GM23338 (cell line): ENCODE measurements at regions not wholly inside any gene's neighbourhood (a gene's known extent, or its start where the extent isn't known, plus 50 kb on each side); places are given as distances from the start of the nearest gene placed in this dataset.

Experiments
- ATAC-seq: fragments of 200-7000 bp; cut with Tn5 transposase; 3 replicates; pipeline ENCODE4 v1.9.1; 2020
- DNase-seq: peaks from one replicate; pipeline ENCODE4 v3.0.0-alpha.2; 2015; ENCODE audit warnings: low spot score
- H2AFZ ChIP-seq: fragments of 200-600 bp; sonication (generic); 2 replicates; pipeline ENCODE4 v1.8.0; 2016; ENCODE audit warnings: antibody characterized with exemption, mild to moderate bottlenecking, moderate library complexity
- H3F3A ChIP-seq: fragments of 200-600 bp; sonication (generic); replicated peaks from 2 replicates; pipeline ENCODE4 v1.8.0; 2017; ENCODE audit warnings: antibody characterized with exemption, mixed run types, low read depth
- H3K27ac ChIP-seq: fragments of 200-600 bp; sonication (generic); 2 replicates; pipeline ENCODE4 v1.6.1; 2016; ENCODE audit warnings: low read depth
- H3K27me3 ChIP-seq: fragments of 200-600 bp; sonication (generic); 2 replicates; pipeline ENCODE4 v1.8.0; 2016; ENCODE audit warnings: mild to moderate bottlenecking, mixed run types, moderate library complexity; ENCODE audit not compliant: insufficient read depth
- H3K36me3 ChIP-seq: fragments of 200-600 bp; sonication (generic); 2 replicates; pipeline ENCODE4 v1.8.0; 2016; ENCODE audit warnings: mild to moderate bottlenecking; ENCODE audit not compliant: insufficient read depth
- H3K4me1 ChIP-seq: fragments of 200-600 bp; sonication (generic); 2 replicates; pipeline ENCODE4 v1.8.0; 2016; ENCODE audit warnings: mild to moderate bottlenecking, moderate library complexity; ENCODE audit not compliant: insufficient read depth
- H3K4me2 ChIP-seq: fragments of 200-600 bp; sonication (generic); 2 replicates; pipeline ENCODE4 v1.7.1; 2017; ENCODE audit warnings: mixed run types
- H3K4me3 ChIP-seq: fragments of 200-600 bp; sonication (generic); 2 replicates; pipeline ENCODE4 v1.6.1; 2016; ENCODE audit warnings: mixed run types
- H3K79me2 ChIP-seq: fragments of 200-600 bp; sonication (generic); replicated peaks from 2 replicates; pipeline ENCODE4 v1.8.0; 2017; ENCODE audit warnings: mild to moderate bottlenecking; ENCODE audit not compliant: insufficient read depth
- H3K9me2 ChIP-seq: fragments of 200-600 bp; sonication (generic); 2 replicates; pipeline ENCODE4 v1.8.0; 2017; ENCODE audit not compliant: insufficient read depth
- H4K20me1 ChIP-seq: fragments of 200-600 bp; sonication (generic); replicated peaks from 2 replicates; pipeline ENCODE4 v1.8.0; 2017; ENCODE audit warnings: mild to moderate bottlenecking; ENCODE audit not compliant: insufficient read depth
- H3K27ac Mint-ChIP-seq: 2 replicates; pipeline ENCODE4 v1.8.0; 2020; ENCODE audit warnings: inconsistent platforms, mild to moderate bottlenecking, moderate library complexity, mixed read lengths
- H3K27me3 Mint-ChIP-seq: 3 replicates; pipeline ENCODE4 v1.8.0; 2022; ENCODE audit warnings: low read depth, mild to moderate bottlenecking, moderate library complexity, mixed read lengths, inconsistent platforms; ENCODE audit not compliant: insufficient read depth, poor library complexity
- H3K36me3 Mint-ChIP-seq: 3 replicates; pipeline ENCODE4 v1.8.0; 2021; ENCODE audit warnings: low read depth, mild to moderate bottlenecking, inconsistent platforms, moderate library complexity, mixed read lengths
- H3K4me1 Mint-ChIP-seq: 3 replicates; pipeline ENCODE4 v1.8.0; 2020; ENCODE audit warnings: mild to moderate bottlenecking, inconsistent platforms, mixed read lengths
- H3K4me3 Mint-ChIP-seq: 3 replicates; pipeline ENCODE4 v1.8.0; 2021; ENCODE audit warnings: moderate library complexity, mild to moderate bottlenecking, inconsistent platforms, mixed read lengths
- H3K9me3 Mint-ChIP-seq: 3 replicates; pipeline ENCODE4 v1.8.0; 2020; ENCODE audit warnings: moderate library complexity, mild to moderate bottlenecking, inconsistent platforms, mixed read lengths
- CREB1 ChIP-seq: fragments of 250-450 bp; sonication (Bioruptor Pico); IDR thresholded peaks from 2 replicates; pipeline ENCODE4 v1.5.0; 2020; ENCODE audit warnings: low read depth, mild to moderate bottlenecking, moderate library complexity
- EZH2 ChIP-seq: fragments of 200-600 bp; sonication (generic); IDR thresholded peaks from one replicate; pipeline ENCODE4 v1.8.0; 2017; ENCODE audit warnings: antibody characterized with exemption, mild to moderate bottlenecking, low read depth; ENCODE audit not compliant: unreplicated experiment
- EZH2phosphoT487 ChIP-seq: fragments of 200-600 bp; sonication (generic); IDR thresholded peaks from one replicate; pipeline ENCODE4 v1.8.1; 2018; ENCODE audit warnings: antibody characterized with exemption; ENCODE audit not compliant: unreplicated experiment
- JUNB ChIP-seq: IDR thresholded peaks from one replicate; pipeline ENCODE4 v1.6.1; 2016; ENCODE audit warnings: antibody characterized with exemption; ENCODE audit not compliant: unreplicated experiment
- NANOG ChIP-seq: IDR thresholded peaks from 2 replicates; pipeline ENCODE4 v1.6.1; 2016; ENCODE audit warnings: antibody characterized with exemption, borderline replicate concordance
- POLR2AphosphoS5 ChIP-seq: IDR thresholded peaks from 2 replicates; pipeline ENCODE4 v1.6.1; 2016; ENCODE audit warnings: antibody characterized with exemption, low read depth
- STAT1 ChIP-seq: IDR thresholded peaks from one replicate; pipeline ENCODE4 v1.6.1; 2016; ENCODE audit warnings: antibody characterized with exemption; ENCODE audit not compliant: unreplicated experiment
- ZNF114 ChIP-seq: fragments of 250-450 bp; sonication (Bioruptor Pico); IDR thresholded peaks from 2 replicates; pipeline ENCODE4 v1.5.0; 2020; ENCODE audit warnings: mild to moderate bottlenecking, moderate library complexity
- ZNF331 ChIP-seq: fragments of 250-450 bp; sonication (Bioruptor Pico); IDR thresholded peaks from 2 replicates; pipeline ENCODE4 v1.5.0; 2020; ENCODE audit warnings: low read depth, mild to moderate bottlenecking, moderate library complexity
- TF ChIP-seq, protein P1 (sequence below), 2 experiments: fragments of 200-600 bp in 1 of 2; sonication (generic) in 1 of 2; conservative IDR thresholded peaks; 2 replicates each; pipeline versions ENCODE4 v1.5.1 to v1.6.1; 2016 to 2017; ENCODE audit warnings: antibody characterized with exemption in 2 of 2, low read depth in 2 of 2, mild to moderate bottlenecking in 2 of 2, moderate library complexity in 1 of 2
- TF ChIP-seq, protein P2 (sequence below): fragments of 250-450 bp; sonication (Bioruptor Pico); IDR thresholded peaks from 2 replicates; pipeline ENCODE4 v1.5.0; 2020; ENCODE audit warnings: mild to moderate bottlenecking, moderate library complexity
- TF ChIP-seq, protein P3 (sequence below): IDR thresholded peaks from 2 replicates; pipeline ENCODE4 v1.6.1; 2016; ENCODE audit warnings: antibody characterized with exemption
- TF ChIP-seq, protein P4 (sequence below): IDR thresholded peaks from one replicate; pipeline ENCODE4 v1.6.1; 2018; ENCODE audit warnings: antibody characterized with exemption; ENCODE audit not compliant: unreplicated experiment

DNA sequence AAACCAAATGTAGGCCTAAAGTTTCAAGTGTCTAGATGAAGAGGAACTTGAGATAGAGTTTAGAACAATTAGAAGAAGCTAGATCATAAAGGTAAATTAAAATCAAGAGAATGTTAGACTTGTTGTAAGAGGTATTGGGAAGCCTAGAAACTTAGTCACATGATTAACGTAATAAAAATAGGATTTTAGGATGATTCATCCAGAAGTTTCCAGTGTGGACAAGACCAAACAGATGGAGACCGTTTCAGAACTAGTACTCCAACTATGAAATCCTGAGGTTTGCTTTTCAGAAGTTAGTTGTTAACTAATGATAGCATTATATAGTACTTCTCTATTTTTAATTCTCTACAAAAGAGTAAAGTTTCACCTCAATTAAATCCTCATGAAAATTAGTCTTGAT is 104.9 kb downstream of the MZT1 start:
- 0 out of 2 replicates have a peak, but pooled peaks cover 2% of the 10 kb centered on the region for H3K9me2 ChIP-seq
- H3K4me1 ChIP-seq: no peaks in the 10 kb centered on the region
- no peak overlapping the region for H3K27ac Mint-ChIP-seq
- no peaks in the 10 kb centered on the region for H3K27me3 ChIP-seq
- peaks cover 7% of the 10 kb centered on the region for H3K4me1 Mint-ChIP-seq
- DNase-seq (no peak), ATAC-seq (no peak)
- H3F3A ChIP-seq: no peaks in the 10 kb centered on the region
- no peaks in the 10 kb centered on the region for H3K36me3 ChIP-seq
- no peaks in the 10 kb centered on the region for H4K20me1 ChIP-seq
- no peak overlapping the region for H3K27ac ChIP-seq
- H3K4me3 ChIP-seq: no peak overlapping the region
- no peaks in the 10 kb centered on the region for H3K9me3 Mint-ChIP-seq
- peaks cover 3% of the 10 kb centered on the region for H3K27me3 Mint-ChIP-seq
- H3K4me2 ChIP-seq: no peak overlapping the region
- no peak overlapping the region for H2AFZ ChIP-seq
- H3K36me3 Mint-ChIP-seq: no peaks in the 10 kb centered on the region
- H3K79me2 ChIP-seq: no peaks in the 10 kb centered on the region
- H3K4me3 Mint-ChIP-seq: no peak overlapping the region
- TF ChIP-seq EZH2 (no peak), POLR2AphosphoS5 (no peak), JUNB (no peak), EZH2phosphoT487 (no peak), NANOG (no peak), STAT1 (no peak), ZNF114 (CRISPR knock-in tag) (no peak), CREB1 (CRISPR knock-in tag) (no peak), ZNF331 (CRISPR knock-in tag) (no peak)
- TF ChIP-seq, protein P1, sequence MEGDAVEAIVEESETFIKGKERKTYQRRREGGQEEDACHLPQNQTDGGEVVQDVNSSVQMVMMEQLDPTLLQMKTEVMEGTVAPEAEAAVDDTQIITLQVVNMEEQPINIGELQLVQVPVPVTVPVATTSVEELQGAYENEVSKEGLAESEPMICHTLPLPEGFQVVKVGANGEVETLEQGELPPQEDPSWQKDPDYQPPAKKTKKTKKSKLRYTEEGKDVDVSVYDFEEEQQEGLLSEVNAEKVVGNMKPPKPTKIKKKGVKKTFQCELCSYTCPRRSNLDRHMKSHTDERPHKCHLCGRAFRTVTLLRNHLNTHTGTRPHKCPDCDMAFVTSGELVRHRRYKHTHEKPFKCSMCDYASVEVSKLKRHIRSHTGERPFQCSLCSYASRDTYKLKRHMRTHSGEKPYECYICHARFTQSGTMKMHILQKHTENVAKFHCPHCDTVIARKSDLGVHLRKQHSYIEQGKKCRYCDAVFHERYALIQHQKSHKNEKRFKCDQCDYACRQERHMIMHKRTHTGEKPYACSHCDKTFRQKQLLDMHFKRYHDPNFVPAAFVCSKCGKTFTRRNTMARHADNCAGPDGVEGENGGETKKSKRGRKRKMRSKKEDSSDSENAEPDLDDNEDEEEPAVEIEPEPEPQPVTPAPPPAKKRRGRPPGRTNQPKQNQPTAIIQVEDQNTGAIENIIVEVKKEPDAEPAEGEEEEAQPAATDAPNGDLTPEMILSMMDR (conservative IDR thresholded peaks at IDR 0.05; ENCODE audit: low read depth in 2 of 2): no peak
- TF ChIP-seq, protein P2, sequence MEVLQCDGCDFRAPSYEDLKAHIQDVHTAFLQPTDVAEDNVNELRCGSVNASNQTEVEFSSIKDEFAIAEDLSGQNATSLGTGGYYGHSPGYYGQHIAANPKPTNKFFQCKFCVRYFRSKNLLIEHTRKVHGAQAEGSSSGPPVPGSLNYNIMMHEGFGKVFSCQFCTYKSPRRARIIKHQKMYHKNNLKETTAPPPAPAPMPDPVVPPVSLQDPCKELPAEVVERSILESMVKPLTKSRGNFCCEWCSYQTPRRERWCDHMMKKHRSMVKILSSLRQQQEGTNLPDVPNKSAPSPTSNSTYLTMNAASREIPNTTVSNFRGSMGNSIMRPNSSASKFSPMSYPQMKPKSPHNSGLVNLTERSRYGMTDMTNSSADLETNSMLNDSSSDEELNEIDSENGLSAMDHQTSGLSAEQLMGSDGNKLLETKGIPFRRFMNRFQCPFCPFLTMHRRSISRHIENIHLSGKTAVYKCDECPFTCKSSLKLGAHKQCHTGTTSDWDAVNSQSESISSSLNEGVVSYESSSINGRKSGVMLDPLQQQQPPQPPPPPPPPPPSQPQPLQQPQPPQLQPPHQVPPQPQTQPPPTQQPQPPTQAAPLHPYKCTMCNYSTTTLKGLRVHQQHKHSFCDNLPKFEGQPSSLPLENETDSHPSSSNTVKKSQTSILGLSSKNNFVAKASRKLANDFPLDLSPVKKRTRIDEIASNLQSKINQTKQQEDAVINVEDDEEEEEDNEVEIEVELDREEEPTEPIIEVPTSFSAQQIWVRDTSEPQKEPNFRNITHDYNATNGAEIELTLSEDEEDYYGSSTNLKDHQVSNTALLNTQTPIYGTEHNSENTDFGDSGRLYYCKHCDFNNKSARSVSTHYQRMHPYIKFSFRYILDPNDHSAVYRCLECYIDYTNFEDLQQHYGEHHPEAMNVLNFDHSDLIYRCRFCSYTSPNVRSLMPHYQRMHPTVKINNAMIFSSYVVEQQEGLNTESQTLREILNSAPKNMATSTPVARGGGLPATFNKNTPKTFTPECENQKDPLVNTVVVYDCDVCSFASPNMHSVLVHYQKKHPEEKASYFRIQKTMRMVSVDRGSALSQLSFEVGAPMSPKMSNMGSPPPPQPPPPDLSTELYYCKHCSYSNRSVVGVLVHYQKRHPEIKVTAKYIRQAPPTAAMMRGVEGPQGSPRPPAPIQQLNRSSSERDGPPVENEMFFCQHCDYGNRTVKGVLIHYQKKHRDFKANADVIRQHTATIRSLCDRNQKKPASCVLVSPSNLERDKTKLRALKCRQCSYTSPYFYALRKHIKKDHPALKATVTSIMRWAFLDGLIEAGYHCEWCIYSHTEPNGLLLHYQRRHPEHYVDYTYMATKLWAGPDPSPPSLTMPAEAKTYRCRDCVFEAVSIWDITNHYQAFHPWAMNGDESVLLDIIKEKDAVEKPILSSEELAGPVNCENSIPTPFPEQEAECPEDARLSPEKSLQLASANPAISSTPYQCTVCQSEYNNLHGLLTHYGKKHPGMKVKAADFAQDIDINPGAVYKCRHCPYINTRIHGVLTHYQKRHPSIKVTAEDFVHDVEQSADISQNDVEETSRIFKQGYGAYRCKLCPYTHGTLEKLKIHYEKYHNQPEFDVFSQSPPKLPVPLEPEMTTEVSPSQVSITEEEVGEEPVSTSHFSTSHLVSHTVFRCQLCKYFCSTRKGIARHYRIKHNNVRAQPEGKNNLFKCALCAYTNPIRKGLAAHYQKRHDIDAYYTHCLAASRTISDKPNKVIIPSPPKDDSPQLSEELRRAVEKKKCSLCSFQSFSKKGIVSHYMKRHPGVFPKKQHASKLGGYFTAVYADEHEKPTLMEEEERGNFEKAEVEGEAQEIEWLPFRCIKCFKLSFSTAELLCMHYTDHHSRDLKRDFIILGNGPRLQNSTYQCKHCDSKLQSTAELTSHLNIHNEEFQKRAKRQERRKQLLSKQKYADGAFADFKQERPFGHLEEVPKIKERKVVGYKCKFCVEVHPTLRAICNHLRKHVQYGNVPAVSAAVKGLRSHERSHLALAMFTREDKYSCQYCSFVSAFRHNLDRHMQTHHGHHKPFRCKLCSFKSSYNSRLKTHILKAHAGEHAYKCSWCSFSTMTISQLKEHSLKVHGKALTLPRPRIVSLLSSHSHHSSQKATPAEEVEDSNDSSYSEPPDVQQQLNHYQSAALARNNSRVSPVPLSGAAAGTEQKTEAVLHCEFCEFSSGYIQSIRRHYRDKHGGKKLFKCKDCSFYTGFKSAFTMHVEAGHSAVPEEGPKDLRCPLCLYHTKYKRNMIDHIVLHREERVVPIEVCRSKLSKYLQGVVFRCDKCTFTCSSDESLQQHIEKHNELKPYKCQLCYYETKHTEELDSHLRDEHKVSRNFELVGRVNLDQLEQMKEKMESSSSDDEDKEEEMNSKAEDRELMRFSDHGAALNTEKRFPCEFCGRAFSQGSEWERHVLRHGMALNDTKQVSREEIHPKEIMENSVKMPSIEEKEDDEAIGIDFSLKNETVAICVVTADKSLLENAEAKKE: no peak
- TF ChIP-seq, protein P3, sequence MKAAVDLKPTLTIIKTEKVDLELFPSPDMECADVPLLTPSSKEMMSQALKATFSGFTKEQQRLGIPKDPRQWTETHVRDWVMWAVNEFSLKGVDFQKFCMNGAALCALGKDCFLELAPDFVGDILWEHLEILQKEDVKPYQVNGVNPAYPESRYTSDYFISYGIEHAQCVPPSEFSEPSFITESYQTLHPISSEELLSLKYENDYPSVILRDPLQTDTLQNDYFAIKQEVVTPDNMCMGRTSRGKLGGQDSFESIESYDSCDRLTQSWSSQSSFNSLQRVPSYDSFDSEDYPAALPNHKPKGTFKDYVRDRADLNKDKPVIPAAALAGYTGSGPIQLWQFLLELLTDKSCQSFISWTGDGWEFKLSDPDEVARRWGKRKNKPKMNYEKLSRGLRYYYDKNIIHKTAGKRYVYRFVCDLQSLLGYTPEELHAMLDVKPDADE: no peak
- TF ChIP-seq, protein P4, sequence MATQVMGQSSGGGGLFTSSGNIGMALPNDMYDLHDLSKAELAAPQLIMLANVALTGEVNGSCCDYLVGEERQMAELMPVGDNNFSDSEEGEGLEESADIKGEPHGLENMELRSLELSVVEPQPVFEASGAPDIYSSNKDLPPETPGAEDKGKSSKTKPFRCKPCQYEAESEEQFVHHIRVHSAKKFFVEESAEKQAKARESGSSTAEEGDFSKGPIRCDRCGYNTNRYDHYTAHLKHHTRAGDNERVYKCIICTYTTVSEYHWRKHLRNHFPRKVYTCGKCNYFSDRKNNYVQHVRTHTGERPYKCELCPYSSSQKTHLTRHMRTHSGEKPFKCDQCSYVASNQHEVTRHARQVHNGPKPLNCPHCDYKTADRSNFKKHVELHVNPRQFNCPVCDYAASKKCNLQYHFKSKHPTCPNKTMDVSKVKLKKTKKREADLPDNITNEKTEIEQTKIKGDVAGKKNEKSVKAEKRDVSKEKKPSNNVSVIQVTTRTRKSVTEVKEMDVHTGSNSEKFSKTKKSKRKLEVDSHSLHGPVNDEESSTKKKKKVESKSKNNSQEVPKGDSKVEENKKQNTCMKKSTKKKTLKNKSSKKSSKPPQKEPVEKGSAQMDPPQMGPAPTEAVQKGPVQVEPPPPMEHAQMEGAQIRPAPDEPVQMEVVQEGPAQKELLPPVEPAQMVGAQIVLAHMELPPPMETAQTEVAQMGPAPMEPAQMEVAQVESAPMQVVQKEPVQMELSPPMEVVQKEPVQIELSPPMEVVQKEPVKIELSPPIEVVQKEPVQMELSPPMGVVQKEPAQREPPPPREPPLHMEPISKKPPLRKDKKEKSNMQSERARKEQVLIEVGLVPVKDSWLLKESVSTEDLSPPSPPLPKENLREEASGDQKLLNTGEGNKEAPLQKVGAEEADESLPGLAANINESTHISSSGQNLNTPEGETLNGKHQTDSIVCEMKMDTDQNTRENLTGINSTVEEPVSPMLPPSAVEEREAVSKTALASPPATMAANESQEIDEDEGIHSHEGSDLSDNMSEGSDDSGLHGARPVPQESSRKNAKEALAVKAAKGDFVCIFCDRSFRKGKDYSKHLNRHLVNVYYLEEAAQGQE: no peak
